MM.1S (cell line): ENCODE measurements at regions not wholly inside any gene's neighbourhood (a gene's known extent, or its start where the extent isn't known, plus 50 kb on each side); places are given as distances from the start of the nearest gene placed in this dataset.
"Not testable (repeated sequence)": the region's sequence is repeated elsewhere in the genome, so short reads cannot be mapped to it uniquely, and the experiment has no call there.

Experiments used
- EZH2 ChIP-seq: fragments of 300-600 bp; sonication (generic); optimal IDR thresholded peaks from 2 replicates; pipeline ENCODE3; 2017; ENCODE audit warnings: low read depth, mild to moderate bottlenecking, antibody characterized with exemption, low read length, mixed read lengths
- TF ChIP-seq, protein P1 (sequence below): fragments of 300-600 bp; sonication (generic); IDR thresholded peaks from 2 replicates; pipeline ENCODE4 v1.5.1; 2016; ENCODE audit warnings: antibody characterized with exemption, low read length, mixed read lengths

DNA sequence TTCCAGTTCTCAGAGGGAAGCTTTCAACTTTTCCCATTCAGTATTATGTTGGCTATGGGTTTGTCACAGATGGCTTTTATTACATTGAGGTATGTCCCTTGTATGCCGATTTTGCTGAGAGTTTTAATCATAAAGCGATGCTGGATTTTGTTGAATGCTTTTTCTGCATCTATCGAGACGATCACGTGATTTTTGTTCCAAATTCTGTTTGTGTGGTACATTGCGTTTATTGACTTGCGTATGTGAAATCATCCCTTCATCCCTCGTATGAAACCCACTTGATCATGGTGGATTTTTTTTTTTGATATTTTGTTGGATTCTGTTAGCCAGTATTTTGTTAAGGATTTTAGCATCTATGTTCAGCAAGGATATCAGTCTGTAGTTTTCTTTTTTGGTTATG, 339.1 kb downstream of the KLF13 start:
- TF ChIP-seq, protein P1, sequence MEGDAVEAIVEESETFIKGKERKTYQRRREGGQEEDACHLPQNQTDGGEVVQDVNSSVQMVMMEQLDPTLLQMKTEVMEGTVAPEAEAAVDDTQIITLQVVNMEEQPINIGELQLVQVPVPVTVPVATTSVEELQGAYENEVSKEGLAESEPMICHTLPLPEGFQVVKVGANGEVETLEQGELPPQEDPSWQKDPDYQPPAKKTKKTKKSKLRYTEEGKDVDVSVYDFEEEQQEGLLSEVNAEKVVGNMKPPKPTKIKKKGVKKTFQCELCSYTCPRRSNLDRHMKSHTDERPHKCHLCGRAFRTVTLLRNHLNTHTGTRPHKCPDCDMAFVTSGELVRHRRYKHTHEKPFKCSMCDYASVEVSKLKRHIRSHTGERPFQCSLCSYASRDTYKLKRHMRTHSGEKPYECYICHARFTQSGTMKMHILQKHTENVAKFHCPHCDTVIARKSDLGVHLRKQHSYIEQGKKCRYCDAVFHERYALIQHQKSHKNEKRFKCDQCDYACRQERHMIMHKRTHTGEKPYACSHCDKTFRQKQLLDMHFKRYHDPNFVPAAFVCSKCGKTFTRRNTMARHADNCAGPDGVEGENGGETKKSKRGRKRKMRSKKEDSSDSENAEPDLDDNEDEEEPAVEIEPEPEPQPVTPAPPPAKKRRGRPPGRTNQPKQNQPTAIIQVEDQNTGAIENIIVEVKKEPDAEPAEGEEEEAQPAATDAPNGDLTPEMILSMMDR = not testable (repeated sequence)
- TF ChIP-seq EZH2 = not testable (repeated sequence)
